ENCODE measurements at regions not wholly inside any gene's neighbourhood (a gene's known extent, or its start where the extent isn't known, plus 50 kb on each side); places are given as distances from the start of the nearest gene placed in this dataset.

- DNase-seq (ENCODE audit: low read depth): no peak
These were observed 347.6 kb upstream of the FAM241A start for GRCh38 chr4:111797455-111798163.

- no peak for DNase-seq (ENCODE audit: low read depth)
These were observed 346.4 kb upstream of the FAM241A start for GRCh38 chr4:111798840-111799239.

- no peak for DNase-seq (ENCODE audit: low read depth)
These were observed 344.7 kb upstream of the FAM241A start for GRCh38 chr4:111800551-111800950.

- no peak for DNase-seq (ENCODE audit: low read depth)
These were observed 343.1 kb upstream of the FAM241A start for GRCh38 chr4:111802191-111802590.

- DNase-seq (ENCODE audit: low read depth): no peak
These were observed 338.9 kb upstream of the FAM241A start for GRCh38 chr4:111806331-111806730.

- DNase-seq (ENCODE audit: low read depth): no peak
These were observed 337.7 kb upstream of the FAM241A start for GRCh38 chr4:111807576-111807975.

GRCh38 chr4:111808174-111808573 lies 337.1 kb upstream of the FAM241A start:
- no peak for DNase-seq (ENCODE audit: low read depth)

GRCh38 chr4:111811661-111812060 lies 333.6 kb upstream of the FAM241A start:
- no peak for DNase-seq (ENCODE audit: low read depth)

GRCh38 chr4:111812114-111812513 lies 333.1 kb upstream of the FAM241A start:
- DNase-seq (ENCODE audit: low read depth): no peak

GRCh38 chr4:111812760-111813159 lies 332.5 kb upstream of the FAM241A start:
- no peak for DNase-seq (ENCODE audit: low read depth)

GRCh38 chr4:111813555-111814140 lies 331.6 kb upstream of the FAM241A start:
- no peak for DNase-seq (ENCODE audit: low read depth)

GRCh38 chr4:111814961-111815360 lies 330.3 kb upstream of the FAM241A start:
- DNase-seq (ENCODE audit: low read depth): no peak

GRCh38 chr4:111821342-111821741 lies 323.9 kb upstream of the FAM241A start:
- no peak for DNase-seq (ENCODE audit: low read depth)

GRCh38 chr4:111836601-111837000 lies 308.7 kb upstream of the FAM241A start:
- no peak for DNase-seq (ENCODE audit: low read depth)

GRCh38 chr4:111837761-111838160 lies 307.5 kb upstream of the FAM241A start:
- DNase-seq (ENCODE audit: low read depth): no peak

- no peak for DNase-seq (ENCODE audit: low read depth)
These were observed 306.8 kb upstream of the FAM241A start for GRCh38 chr4:111838406-111838930.

GRCh38 chr4:111839141-111839540 lies 306.1 kb upstream of the FAM241A start:
- DNase-seq (ENCODE audit: low read depth): no peak

GRCh38 chr4:111842336-111842735 lies 302.9 kb upstream of the FAM241A start:
- DNase-seq (ENCODE audit: low read depth): no peak

GRCh38 chr4:111847296-111848008 lies 297.8 kb upstream of the FAM241A start:
- no peak for DNase-seq (ENCODE audit: low read depth)

GRCh38 chr4:111849746-111850284 lies 295.4 kb upstream of the FAM241A start:
- no peak for DNase-seq (ENCODE audit: low read depth)

GRCh38 chr4:111854494-111855087 lies 290.7 kb upstream of the FAM241A start:
- DNase-seq (ENCODE audit: low read depth): peak; percentile 9

- DNase-seq (ENCODE audit: low read depth): no peak
These were observed 289.9 kb upstream of the FAM241A start for GRCh38 chr4:111855308-111855707.
